ENCODE measurements at regions not wholly inside any gene's neighbourhood (a gene's known extent, or its start where the extent isn't known, plus 50 kb on each side); places are given as distances from the start of the nearest gene placed in this dataset.
"Not testable (repeated sequence)": the region's sequence is repeated elsewhere in the genome, so short reads cannot be mapped to it uniquely, and the experiment has no call there.

- Histone ChIP-seq H3K27me3 (ENCODE audit: insufficient read depth, low read length) (no peaks in the 10 kb centered on the region), H3K9me3 (ENCODE audit: insufficient read depth, low read depth, low read length) (peaks cover 19% of the 10 kb centered on the region), H3K36me3 (ENCODE audit: insufficient read depth, low read depth, low read length) (no peaks in the 10 kb centered on the region), H3K27ac (ENCODE audit: low read length) (no peak overlapping the region), H3K4me1 (ENCODE audit: insufficient read depth, low read length) (no peaks in the 10 kb centered on the region), H3K9ac (ENCODE audit: low read depth, low read length) (no peak overlapping the region), H3K4me3 (ENCODE audit: low read length) (no peak overlapping the region)
These were observed 589.2 kb downstream of the EBF1 start for GRCh38 chr5:158510479-158510878.

- Histone ChIP-seq H3K9me3 (ENCODE audit: insufficient read depth, low read depth, low read length) (peaks cover 20% of the 10 kb centered on the region), H3K27me3 (ENCODE audit: insufficient read depth, low read length) (no peaks in the 10 kb centered on the region), H3K9ac (ENCODE audit: low read depth, low read length) (no peak overlapping the region), H3K4me3 (ENCODE audit: low read length) (no peak overlapping the region), H3K36me3 (ENCODE audit: insufficient read depth, low read depth, low read length) (no peaks in the 10 kb centered on the region), H3K27ac (ENCODE audit: low read length) (no peak overlapping the region), H3K4me1 (ENCODE audit: insufficient read depth, low read length) (no peaks in the 10 kb centered on the region)
These were observed 593.1 kb downstream of the EBF1 start for GRCh38 chr5:158506648-158507047.

GRCh38 chr5:158502686-158503085 lies 597.0 kb downstream of the EBF1 start:
- peaks cover 20% of the 10 kb centered on the region for H3K9me3 ChIP-seq (ENCODE audit: insufficient read depth, low read depth, low read length)
- H3K36me3 ChIP-seq (ENCODE audit: insufficient read depth, low read depth, low read length): no peaks in the 10 kb centered on the region
- H3K9ac ChIP-seq (ENCODE audit: low read depth, low read length): no peak overlapping the region
- H3K27ac ChIP-seq (ENCODE audit: low read length): no peak overlapping the region
- no peaks in the 10 kb centered on the region for H3K4me1 ChIP-seq (ENCODE audit: insufficient read depth, low read length)
- no peak overlapping the region for H3K4me3 ChIP-seq (ENCODE audit: low read length)
- H3K27me3 ChIP-seq (ENCODE audit: insufficient read depth, low read length): no peaks in the 10 kb centered on the region

- Histone ChIP-seq H3K9me3 (ENCODE audit: insufficient read depth, low read depth, low read length) (no peaks in the 10 kb centered on the region), H3K27ac (ENCODE audit: low read length) (no peak overlapping the region), H3K9ac (ENCODE audit: low read depth, low read length) (no peak overlapping the region), H3K36me3 (ENCODE audit: insufficient read depth, low read depth, low read length) (no peaks in the 10 kb centered on the region), H3K4me3 (ENCODE audit: low read length) (no peak overlapping the region), H3K27me3 (ENCODE audit: insufficient read depth, low read length) (no peaks in the 10 kb centered on the region), H3K4me1 (ENCODE audit: insufficient read depth, low read length) (no peaks in the 10 kb centered on the region)
These were observed 599.8 kb downstream of the EBF1 start for GRCh38 chr5:158499892-158500418.

- H3K4me3 ChIP-seq (ENCODE audit: low read length): no peak overlapping the region
- no peak overlapping the region for H3K9ac ChIP-seq (ENCODE audit: low read depth, low read length)
- no peaks in the 10 kb centered on the region for H3K36me3 ChIP-seq (ENCODE audit: insufficient read depth, low read depth, low read length)
- no peaks in the 10 kb centered on the region for H3K4me1 ChIP-seq (ENCODE audit: insufficient read depth, low read length)
- H3K9me3 ChIP-seq (ENCODE audit: insufficient read depth, low read depth, low read length): no peaks in the 10 kb centered on the region
- H3K27ac ChIP-seq (ENCODE audit: low read length): no peak overlapping the region
- no peaks in the 10 kb centered on the region for H3K27me3 ChIP-seq (ENCODE audit: insufficient read depth, low read length)
These were observed 600.4 kb downstream of the EBF1 start for GRCh38 chr5:158499075-158499891.

GRCh38 chr5:158496624-158497023 lies 603.1 kb downstream of the EBF1 start:
- no peak overlapping the region for H3K27ac ChIP-seq (ENCODE audit: low read length)
- H3K36me3 ChIP-seq (ENCODE audit: insufficient read depth, low read depth, low read length): no peaks in the 10 kb centered on the region
- no peaks in the 10 kb centered on the region for H3K27me3 ChIP-seq (ENCODE audit: insufficient read depth, low read length)

GRCh38 chr5:158494541-158494940 lies 605.2 kb downstream of the EBF1 start:
- H3K4me3 ChIP-seq (ENCODE audit: low read length): no peak overlapping the region
- no peaks in the 10 kb centered on the region for H3K4me1 ChIP-seq (ENCODE audit: insufficient read depth, low read length)
- no peaks in the 10 kb centered on the region for H3K27me3 ChIP-seq (ENCODE audit: insufficient read depth, low read length)
- no peak overlapping the region for H3K9ac ChIP-seq (ENCODE audit: low read depth, low read length)
- H3K27ac ChIP-seq (ENCODE audit: low read length): no peak overlapping the region
- no peaks in the 10 kb centered on the region for H3K36me3 ChIP-seq (ENCODE audit: insufficient read depth, low read depth, low read length)
- H3K9me3 ChIP-seq (ENCODE audit: insufficient read depth, low read depth, low read length): no peaks in the 10 kb centered on the region

More at GRCh38 chr5:158496624-158497023, 603.1 kb downstream of the EBF1 start:
- H3K9ac ChIP-seq (ENCODE audit: low read depth, low read length): no peak overlapping the region
- no peaks in the 10 kb centered on the region for H3K4me1 ChIP-seq (ENCODE audit: insufficient read depth, low read length)
- no peaks in the 10 kb centered on the region for H3K9me3 ChIP-seq (ENCODE audit: insufficient read depth, low read depth, low read length)
- H3K4me3 ChIP-seq (ENCODE audit: low read length): no peak overlapping the region

- H3K4me3 ChIP-seq (ENCODE audit: low read length); H3K9ac ChIP-seq (ENCODE audit: low read depth, low read length); H3K4me1 ChIP-seq (ENCODE audit: insufficient read depth, low read length); H3K27me3 ChIP-seq (ENCODE audit: insufficient read depth, low read length); H3K9me3 ChIP-seq (ENCODE audit: insufficient read depth, low read depth, low read length); H3K36me3 ChIP-seq (ENCODE audit: insufficient read depth, low read depth, low read length); H3K27ac ChIP-seq (ENCODE audit: low read length): not testable (repeated sequence)
These were observed 605.7 kb downstream of the EBF1 start for GRCh38 chr5:158494044-158494443.

GRCh38 chr5:158492841-158493242 lies 606.9 kb downstream of the EBF1 start:
- Histone ChIP-seq H3K9me3 (ENCODE audit: insufficient read depth, low read depth, low read length) (no peaks in the 10 kb centered on the region), H3K4me3 (ENCODE audit: low read length) (no peak overlapping the region), H3K36me3 (ENCODE audit: insufficient read depth, low read depth, low read length) (no peaks in the 10 kb centered on the region), H3K9ac (ENCODE audit: low read depth, low read length) (no peak overlapping the region), H3K27me3 (ENCODE audit: insufficient read depth, low read length) (no peaks in the 10 kb centered on the region), H3K27ac (ENCODE audit: low read length) (no peak overlapping the region), H3K4me1 (ENCODE audit: insufficient read depth, low read length) (no peaks in the 10 kb centered on the region)

- no peaks in the 10 kb centered on the region for H3K27me3 ChIP-seq (ENCODE audit: insufficient read depth, low read length)
- no peaks in the 10 kb centered on the region for H3K36me3 ChIP-seq (ENCODE audit: insufficient read depth, low read depth, low read length)
- no peak overlapping the region for H3K27ac ChIP-seq (ENCODE audit: low read length)
- no peaks in the 10 kb centered on the region for H3K4me1 ChIP-seq (ENCODE audit: insufficient read depth, low read length)
- no peak overlapping the region for H3K4me3 ChIP-seq (ENCODE audit: low read length)
- H3K9ac ChIP-seq (ENCODE audit: low read depth, low read length): no peak overlapping the region
- H3K9me3 ChIP-seq (ENCODE audit: insufficient read depth, low read depth, low read length): no peaks in the 10 kb centered on the region
These were observed 607.6 kb downstream of the EBF1 start for GRCh38 chr5:158492136-158492535.

GRCh38 chr5:158487664-158488063 lies 612.1 kb downstream of the EBF1 start:
- Histone ChIP-seq H3K4me1 (ENCODE audit: insufficient read depth, low read length) (peaks cover 7% of the 10 kb centered on the region), H3K27me3 (ENCODE audit: insufficient read depth, low read length) (no peaks in the 10 kb centered on the region), H3K36me3 (ENCODE audit: insufficient read depth, low read depth, low read length) (no peaks in the 10 kb centered on the region), H3K27ac (ENCODE audit: low read length) (no peak overlapping the region), H3K9me3 (ENCODE audit: insufficient read depth, low read depth, low read length) (no peaks in the 10 kb centered on the region), H3K9ac (ENCODE audit: low read depth, low read length) (no peak overlapping the region), H3K4me3 (ENCODE audit: low read length) (no peak overlapping the region)

- Histone ChIP-seq H3K4me1 (ENCODE audit: insufficient read depth, low read length) (peaks cover 7% of the 10 kb centered on the region), H3K36me3 (ENCODE audit: insufficient read depth, low read depth, low read length) (no peaks in the 10 kb centered on the region), H3K9ac (ENCODE audit: low read depth, low read length) (no peak overlapping the region), H3K9me3 (ENCODE audit: insufficient read depth, low read depth, low read length) (no peaks in the 10 kb centered on the region), H3K27ac (ENCODE audit: low read length) (no peak overlapping the region), H3K4me3 (ENCODE audit: low read length) (no peak overlapping the region), H3K27me3 (ENCODE audit: insufficient read depth, low read length) (no peaks in the 10 kb centered on the region)
These were observed 612.6 kb downstream of the EBF1 start for GRCh38 chr5:158487156-158487555.

Data from iPS-20b (cell line).